Stimulated activated naive CD4-positive, alpha-beta T cell (primary cell): ENCODE measurements at regions not wholly inside any gene's neighbourhood (a gene's known extent, or its start where the extent isn't known, plus 50 kb on each side); places are given as distances from the start of the nearest gene placed in this dataset.

ENCODE experiments used
- DNase-seq, 6 experiments: peaks; one replicate each; lab custom pipeline; 2025; lab: John Stamatoyannopoulos, UW

DNA sequence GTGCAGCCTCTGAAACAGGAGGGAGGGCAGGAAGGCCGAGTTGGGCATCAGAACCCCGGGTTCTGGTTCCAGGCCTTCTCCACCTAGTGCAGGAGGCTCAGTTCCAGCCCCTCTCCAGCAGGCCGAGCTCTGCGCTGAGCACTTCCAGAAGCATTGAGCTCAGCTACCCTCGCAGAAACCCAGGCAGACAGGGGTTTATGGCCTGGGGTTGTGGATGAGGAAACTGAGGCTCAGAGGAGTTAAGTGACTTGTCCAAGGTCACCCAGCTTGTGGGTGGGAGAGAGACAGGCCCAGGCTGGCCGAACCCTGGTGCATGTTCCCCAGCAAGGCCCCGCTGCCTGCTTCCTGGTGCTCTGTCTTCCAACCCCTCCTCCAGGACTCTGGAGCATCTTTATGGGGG is 348.9 kb downstream of the PTPRU start:
- DNase-seq, result no peak

DNA sequence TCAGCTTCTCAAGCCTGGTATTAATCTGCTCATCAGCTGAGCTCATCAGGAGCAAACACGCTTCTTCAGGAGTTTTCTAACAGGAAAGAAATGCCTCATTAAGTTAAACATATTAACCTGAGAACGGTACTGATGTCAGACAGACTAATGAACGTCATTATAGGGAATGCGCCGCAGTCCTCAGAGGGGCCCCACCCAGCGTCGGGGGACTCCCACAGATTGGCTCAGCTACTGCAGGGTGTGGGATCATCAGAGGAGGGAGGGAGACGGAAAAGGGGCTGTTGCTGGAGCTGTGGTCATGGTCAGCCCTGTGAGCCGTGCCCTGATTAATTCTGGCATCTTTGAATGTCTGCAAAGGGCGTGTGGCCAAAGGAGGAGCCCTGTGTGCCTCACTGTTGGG is 348.5 kb downstream of the PTPRU start:
- DNase-seq, result no peak

DNA sequence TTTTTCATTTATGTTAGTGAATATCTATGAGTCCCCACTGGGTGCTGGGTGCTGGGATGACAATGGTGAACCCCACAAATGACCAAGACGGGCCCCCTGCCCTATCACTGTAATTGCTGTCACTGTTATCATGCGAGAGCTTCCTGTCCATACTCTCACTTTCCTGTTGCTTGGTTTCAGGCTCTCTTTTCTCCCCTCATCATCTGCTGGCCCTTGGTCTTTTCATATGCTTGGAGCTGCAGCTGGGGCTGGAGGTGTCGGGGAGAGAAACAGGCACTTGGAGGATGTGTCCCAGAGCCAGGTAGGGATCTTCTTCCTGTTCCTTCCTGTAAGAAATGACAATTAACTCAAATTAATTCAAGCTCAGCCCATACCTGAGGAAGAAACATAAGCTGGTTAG is 348.0 kb downstream of the PTPRU start:
- DNase-seq, result no peak

DNA sequence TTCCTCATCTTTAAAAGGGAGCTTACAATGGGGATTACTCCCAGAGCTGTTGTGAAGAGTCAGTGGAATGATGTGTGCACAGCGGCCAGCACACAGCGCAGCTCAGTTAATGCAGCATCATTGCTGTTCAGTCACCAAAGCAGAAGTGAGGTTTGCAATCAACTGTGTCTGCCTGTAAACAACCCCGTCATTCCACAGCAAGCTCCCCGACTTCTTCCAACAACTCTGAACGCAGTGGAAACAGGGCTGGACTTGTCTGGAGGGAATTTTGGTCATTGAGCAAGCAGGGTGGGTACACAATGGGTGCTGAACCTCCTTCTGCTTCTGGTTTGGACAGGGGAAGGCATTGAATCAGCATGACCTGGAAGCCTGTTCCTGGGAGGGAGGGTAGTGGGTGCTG is 347.4 kb downstream of the PTPRU start:
- DNase-seq, result no peak

DNA sequence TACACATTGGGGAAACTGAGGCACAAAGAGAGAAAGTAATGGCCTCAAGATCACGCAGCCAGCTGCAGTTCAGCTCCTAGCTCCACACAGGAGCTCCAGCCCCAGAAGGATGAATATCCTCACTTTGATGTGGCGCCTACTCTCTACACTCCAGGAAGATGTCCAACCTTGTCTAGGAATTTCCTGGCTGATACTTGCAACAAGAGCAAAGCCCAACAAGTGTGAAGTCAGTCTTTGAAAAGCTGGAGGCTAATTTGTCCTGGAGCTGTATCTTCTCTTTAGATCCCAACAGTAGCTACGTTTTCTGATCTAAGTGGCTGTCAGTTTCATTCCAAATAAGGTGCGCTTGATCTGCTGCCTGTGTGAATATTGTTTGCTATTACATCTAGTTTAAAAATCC is 344.9 kb downstream of the PTPRU start:
- DNase-seq, result no peak

DNA sequence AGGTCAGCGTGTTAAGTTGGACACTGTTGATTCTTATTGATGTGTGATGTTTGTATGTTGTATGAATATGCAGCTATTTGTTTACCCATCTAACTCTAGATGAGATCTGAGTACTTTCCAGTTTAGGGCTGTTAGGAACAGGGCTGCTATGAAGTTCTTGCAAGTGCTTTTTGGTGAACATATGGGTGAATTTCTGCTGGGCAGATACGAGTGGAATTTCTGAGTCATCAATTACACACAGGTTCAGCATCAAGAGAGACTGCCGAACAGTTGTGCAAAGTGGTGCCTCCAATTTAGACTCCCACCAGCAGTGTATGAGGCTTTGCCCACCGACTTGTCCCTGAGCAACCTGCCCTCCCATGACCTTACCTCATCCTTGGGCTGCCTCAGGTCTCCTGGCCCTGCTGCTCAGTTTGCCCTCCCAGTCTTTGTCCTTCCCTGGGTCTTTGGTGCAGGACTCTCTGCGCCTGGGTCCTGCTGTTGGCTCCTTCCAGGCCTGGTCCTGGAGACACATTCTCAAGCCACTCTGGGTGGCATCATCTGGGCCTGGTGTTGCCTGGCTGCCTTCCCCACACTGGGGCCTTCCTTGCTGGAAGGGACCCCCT is 343.6 kb downstream of the PTPRU start:
- no peak for DNase-seq

DNA sequence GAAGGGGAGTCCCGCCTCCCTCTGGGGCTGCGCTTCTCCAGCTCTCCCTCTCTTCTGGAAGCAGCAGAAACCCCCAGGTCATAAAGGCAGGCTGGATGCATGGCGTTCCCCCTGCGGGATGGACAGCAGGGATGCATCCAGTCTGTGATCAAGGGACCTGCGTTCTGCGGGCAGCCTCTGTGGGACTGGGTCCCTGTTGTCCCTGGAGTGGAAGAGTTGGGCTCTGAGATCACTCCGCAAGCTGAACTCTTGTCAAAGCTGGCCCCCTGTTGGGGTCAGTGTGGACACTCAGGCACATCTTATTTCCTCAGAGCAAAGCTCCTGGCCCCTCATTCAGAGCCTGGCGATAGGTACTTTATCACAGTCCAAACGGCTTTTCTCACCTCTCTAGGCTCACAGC is 341.2 kb downstream of the PTPRU start:
- DNase-seq, result no peak

DNA sequence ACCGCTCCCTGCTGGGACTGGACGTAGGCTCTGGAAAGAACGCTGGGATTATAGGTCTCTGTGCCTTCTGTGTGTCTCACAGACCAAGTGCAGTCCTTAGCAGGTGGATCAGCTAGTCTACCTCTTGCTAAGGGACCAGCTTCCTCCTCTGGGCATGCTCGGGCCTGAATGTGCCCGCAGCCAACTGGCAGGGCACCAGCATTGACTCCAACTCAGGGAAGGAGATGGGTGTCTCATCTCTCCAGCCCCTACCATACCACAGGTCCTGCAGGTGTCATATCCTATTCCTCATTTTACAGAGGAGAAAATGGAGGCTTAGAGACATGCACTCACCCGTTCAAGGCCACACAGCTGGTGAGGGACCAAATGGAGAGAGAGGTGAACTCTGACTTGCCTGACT is 340.2 kb downstream of the PTPRU start:
- no peak for DNase-seq

DNA sequence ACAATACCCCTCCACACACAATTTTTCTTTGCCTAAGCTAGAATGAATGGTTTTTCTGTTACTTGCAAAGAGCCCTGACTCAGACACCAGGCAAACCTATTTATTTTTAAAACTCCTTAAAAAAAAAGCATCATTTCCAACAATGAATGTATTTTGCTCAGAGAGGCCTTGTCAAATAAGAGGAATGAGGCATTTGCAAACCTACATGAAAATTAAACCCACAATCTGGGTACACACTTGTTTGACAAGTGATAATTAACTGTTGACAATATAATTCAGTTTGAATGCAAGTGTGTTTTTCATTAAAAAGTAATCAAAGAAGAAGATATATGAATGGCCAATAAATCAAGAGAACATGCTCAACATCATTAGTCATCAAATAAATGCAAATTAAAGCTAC is 339.5 kb downstream of the PTPRU start:
- no peak for DNase-seq

DNA sequence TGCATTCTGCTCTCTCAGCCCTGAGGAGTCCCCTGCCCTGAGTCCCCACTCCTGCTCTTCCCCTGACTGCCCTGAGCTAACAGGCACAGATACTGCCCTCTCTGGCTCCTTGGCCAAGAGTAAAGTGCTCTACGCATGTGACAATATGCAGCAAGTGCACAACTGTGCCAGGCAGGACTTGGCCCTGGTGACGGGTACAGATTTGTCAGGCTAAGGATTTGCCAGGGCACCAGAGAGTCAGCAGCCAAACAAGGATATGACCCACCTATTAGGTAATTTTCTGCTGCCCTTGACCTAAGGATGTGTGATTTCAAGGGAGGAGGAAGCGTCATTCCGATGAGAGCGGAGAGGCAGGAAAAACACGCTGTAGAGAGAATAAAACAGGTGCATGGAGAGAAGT is 339.0 kb downstream of the PTPRU start:
- DNase-seq, result no peak

DNA sequence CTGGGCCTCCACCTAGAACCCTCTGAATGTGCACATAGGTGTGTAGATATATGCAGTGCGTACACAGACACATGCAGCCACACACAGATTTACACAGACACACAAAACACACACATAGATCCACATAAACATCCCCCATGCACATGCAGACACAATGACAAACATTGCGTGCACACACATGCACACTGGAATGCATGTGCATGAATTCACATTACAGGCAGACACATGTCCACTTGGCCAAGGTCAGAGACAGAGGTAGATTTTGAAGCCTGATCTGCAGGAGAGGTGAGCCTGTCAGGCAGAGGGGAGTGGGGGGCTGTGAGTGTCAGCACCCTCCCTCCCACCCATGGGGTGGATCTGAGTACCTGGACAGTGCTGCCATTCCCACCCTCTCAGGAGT is 338.5 kb downstream of the PTPRU start:
- DNase-seq, result no peak

DNA sequence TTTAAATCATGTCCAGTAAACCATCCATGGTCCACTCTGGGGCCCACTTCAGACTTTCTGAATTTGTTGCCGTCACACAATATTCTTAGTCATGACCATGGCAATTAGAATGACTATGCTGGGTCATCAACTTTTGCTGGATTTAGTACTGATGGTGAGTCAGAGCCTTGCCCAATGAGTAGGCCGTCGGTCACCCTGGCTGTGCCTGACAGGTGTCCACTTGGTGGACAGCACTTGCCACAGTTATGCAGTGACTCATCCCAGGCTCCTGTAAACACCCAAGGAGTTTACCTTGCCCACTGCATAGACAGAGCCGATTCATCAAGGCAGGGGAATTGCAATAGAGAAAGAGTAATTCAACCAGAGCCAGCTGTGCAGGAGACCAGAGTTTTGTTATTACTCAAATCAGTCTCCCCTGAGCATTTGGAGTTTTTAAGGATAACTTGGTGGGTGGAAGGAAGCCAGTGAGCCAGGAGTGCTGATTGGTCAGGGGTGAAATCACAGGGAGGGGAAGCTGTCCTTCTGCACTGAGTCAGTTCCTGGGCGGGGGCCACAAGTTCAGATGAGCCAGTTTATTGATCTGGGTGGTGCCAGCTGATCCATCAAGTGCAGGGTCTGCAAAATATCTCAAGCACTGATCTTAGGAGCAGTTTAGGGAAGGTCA is 333.8 kb downstream of the PTPRU start:
- no peak for DNase-seq

DNA sequence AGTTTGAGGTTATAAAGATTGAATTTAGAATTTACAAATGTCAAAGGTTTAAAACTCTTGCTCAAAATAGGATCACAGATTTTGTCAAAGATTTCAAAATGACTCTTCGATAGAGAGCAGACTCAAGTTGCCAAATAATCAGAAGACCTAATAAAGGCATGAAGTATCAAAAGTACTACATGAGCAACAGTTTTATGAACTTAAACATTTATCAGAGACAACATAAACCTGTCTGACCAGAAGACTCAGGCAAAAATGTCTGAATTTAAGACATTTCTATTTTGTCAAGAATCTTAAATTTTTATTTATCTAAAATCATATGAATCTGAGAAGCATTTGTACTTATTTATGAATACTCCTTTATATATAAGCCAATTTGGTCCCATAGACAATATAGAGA is 330.9 kb downstream of the PTPRU start:
- DNase-seq, result no peak

DNA sequence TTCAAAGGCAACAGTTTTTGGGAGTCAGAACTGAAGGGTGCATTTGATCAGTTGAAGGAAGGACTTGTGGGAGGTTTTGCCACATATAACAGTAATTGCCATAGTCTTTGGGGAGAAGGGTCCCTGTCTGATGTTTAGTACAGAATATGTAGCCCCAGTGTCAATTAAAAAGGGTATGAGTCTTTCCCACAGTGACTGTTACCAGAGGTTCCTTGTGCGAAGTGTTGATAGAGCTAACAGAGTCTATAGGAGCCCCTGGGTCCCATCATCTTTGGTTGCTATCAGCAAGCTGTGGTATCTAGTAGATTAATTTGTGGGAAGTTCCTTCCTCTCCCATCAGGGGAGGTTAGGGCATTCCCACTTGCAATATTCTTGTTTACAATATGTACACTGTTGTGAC is 329.2 kb downstream of the PTPRU start:
- DNase-seq, result no peak

DNA sequence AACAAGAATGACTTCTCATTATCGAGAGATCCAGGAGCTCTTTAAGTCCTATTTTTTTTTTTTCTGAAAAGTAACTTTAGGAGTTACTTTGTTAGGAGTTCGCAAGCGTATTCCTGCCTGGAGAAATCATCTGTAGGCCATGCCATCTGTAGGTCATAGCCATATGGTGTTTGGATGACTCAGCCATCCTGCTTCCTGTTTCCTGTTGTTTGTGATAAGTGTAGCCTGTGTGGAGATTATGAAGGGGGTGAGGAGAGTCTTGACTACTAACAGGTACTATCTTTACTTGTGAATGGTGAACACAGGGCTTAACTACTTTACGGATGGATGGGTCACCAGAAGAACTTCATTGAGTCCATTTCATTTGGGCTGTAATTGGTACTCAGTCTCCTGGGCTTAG is 327.2 kb downstream of the PTPRU start:
- DNase-seq, result no peak

DNA sequence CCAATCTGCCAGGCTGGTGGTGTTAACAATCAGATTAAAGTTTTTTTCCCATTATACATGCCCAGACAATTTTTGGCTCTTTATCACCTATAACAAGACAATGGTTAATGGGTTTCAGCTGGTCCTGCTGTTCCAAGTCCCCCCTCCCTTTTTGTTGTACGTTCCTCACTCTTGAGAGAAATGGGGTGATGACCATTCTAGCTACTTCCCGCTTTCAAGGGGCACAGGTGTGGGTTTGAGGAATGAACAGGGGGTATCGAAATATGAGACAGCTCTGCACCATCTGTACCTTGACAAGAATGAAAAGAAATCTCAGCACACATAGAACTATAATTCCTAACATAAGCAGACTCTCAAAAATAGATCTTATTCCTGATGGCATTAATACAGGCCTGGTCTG is 326.8 kb downstream of the PTPRU start:
- DNase-seq, result no peak

DNA sequence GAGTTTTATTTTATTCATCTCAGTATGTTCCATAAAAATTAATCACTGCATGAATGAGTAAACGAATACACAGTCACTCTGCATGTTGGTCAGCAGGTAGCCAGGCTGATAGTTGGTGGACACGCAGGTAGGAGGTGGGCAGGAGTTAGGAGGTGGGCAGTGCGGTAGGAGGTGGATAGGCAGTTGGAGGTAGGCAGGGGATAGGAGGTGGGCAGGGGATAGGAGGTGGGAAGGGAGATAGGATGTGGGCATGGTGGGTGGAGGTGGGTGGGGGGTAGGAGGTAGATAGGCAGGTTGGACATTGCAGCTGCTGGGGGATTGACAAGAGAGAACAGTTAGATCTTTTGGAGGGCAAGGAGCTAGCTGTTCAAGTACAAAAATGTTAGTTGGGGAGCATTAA is 322.7 kb downstream of the PTPRU start:
- DNase-seq, result no peak

DNA sequence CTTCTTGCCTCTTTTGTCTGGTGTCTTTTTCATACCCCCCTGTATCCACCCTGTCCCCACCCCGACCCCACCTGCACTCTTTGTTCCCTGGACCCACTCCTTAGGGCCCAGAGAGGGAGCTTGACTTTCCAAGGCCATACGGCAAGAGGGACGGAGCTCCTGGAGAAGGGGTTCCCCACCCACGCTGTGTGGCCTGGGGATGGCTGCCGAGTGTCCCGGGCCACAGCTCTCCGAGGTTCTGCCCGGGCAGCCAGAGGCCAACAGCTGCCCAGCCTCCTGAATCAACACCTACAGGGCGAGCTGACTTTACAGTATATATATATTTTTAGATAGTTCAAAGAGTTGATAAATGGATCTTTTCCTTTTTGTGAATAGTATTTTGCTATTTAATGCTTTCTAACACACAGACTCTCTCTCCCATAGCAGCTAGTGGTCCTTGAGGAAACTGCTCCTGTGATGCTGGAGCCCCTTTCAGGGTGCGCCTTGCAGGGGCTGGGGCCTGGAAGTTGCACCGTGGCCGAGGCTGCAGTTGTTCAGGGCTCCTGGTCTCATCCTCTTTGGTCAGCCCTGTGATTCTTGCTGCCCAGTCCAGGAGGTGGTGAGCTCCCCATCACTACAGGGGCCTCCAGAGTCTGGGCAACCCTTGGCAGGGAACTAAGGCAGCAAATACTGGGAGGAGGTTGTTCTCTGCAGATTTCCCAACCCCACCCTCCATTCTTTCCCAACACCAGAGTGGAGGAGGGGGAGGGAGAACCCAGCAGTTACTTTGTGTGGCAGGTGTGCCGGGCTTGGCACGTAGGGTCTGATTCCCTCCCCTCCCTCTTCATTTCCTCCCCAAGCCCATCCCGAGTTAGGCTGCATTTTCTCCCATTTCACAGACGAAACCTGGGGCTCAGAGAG is 321.6 kb downstream of the PTPRU start:
- DNase-seq, result no peak

DNA sequence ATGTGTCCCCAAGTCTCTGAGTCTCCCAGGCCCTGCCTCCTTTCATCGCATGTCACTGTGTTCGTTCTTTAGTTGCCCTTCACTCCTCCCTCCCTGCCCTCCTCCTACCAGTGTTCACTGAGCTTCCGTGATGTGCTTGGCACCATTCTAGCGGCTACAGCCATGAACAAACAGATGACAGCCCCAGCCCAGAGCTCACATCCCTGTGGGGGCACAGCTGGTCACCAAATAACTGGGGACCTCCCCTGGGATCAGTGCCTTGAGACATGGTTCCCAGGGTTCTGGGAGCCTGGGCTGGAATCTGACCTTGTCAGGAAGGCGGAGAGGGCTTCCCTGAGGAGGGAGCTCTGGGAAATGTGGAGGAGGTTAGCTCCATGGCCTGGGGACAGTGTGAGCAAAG is 320.7 kb downstream of the PTPRU start:
- DNase-seq, result no peak

DNA sequence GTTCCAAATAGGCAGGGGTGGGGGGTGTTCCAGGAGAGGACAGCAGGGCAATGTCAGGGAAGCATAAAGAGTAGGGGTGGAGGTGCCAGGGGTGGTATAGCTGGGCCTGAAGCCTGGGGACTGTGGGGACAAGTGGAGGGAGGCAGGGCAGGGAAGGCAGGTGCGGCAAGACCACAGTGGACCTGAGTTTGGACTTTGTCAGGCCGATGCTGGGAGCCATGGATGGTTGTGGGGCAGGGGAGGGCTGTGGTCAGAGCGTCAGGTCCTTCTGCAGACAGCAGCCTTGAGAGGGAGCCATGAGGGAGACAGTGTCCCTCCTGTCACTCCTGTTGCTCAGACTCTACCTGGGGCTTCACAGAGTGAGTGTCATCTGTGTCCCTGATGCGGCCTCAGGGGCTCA is 320.3 kb downstream of the PTPRU start:
- DNase-seq, result no peak

DNA sequence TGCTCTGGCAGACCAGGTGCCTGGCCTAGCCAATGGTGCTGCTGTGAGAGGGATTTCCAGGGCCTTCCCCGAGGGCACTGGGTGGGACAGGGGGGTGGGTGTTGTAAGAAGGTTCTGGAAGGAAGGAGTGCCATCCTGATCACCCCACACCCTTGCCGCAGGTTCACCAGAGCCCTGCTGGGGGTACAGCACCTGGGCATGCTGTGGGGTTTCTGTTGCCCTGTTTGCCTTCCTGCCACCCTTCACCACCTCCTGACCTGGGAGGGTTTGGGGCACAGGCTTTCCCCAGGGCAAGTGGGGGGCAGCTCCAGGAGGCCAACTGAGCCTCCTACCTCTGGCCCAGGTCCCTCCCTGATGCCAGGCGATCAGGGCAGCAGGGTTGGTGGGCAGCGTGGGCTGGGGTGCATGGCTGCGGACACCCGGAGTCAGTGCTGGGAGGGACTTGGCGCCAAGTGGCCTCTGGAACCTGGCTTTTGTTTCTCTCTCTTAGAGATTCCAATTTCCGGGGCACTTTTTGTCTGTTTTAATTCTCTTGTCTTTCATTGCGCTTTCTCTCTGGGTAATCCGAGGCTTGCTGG is 318.8 kb downstream of the PTPRU start:
- DNase-seq, result no peak

DNA sequence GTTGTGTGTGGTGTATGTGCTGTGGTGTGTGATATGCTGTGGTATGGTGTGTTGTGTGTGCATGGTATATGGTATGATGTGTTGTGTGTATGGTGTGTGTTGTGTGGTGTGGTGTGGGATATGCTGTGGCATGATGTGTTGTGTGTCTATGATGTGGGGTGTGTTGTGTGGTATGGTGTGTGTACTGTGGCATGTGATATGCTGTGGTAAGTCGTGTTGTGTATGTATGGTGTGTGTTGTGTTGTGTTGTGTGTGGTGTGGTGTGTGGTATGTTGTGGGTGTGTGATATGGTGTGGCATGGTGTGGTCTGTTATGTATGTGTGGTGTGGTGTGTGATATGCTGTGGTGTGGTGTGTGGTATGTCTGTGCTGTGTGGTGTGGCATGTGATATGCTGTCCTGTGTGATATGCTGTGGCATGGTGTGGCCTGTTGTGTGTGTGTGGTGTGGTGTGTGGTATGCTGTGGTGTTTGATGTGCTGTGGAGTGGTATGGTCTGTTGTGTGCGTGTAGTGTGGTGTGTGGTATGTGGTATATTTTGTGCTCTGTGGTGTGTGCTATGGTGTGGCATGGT is 318.0 kb downstream of the PTPRU start:
- no peak for DNase-seq
